ENCODE measurements at regions not wholly inside any gene's neighbourhood (a gene's known extent, or its start where the extent isn't known, plus 50 kb on each side); places are given as distances from the start of the nearest gene placed in this dataset.

GRCh38 chr2:76498360-76498759 lies 787.6 kb upstream of the GCFC2 start:
- H3K27me3 ChIP-seq (ENCODE audit: insufficient read depth, low read length, poor library complexity): no peaks in the 10 kb centered on the region

GRCh38 chr2:76491503-76491902 lies 780.8 kb upstream of the GCFC2 start:
- Histone ChIP-seq H4K20me1 (ENCODE audit: insufficient read depth, low read length) (no peaks in the 10 kb centered on the region), H3K27ac (ENCODE audit: low read length) (no peak overlapping the region), H3K36me3 (ENCODE audit: insufficient read depth, low read length) (no peaks in the 10 kb centered on the region), H3K9me3 (ENCODE audit: insufficient read depth, low read length, severe bottlenecking) (no peaks in the 10 kb centered on the region), H3K79me2 (ENCODE audit: insufficient read depth, low read length) (no peaks in the 10 kb centered on the region), H3K4me3 (ENCODE audit: low read depth in 1 of 2, low read length in 2 of 2) (no peak overlapping the region), H2AFZ (ENCODE audit: low read depth, low read length) (no peak overlapping the region), H3K4me2 (ENCODE audit: insufficient read depth, low read length) (no peak overlapping the region), H3K27me3 (ENCODE audit: insufficient read depth, low read length, poor library complexity) (no peaks in the 10 kb centered on the region), H3K4me1 (ENCODE audit: insufficient read depth, low read length) (no peaks in the 10 kb centered on the region), H3K9ac (ENCODE audit: low read depth, low read length) (no peak overlapping the region)
- ATAC-seq (ENCODE audit: insufficient read depth, low read depth) (no peak), DNase-seq (no peak)
- TF ChIP-seq, protein P1, sequence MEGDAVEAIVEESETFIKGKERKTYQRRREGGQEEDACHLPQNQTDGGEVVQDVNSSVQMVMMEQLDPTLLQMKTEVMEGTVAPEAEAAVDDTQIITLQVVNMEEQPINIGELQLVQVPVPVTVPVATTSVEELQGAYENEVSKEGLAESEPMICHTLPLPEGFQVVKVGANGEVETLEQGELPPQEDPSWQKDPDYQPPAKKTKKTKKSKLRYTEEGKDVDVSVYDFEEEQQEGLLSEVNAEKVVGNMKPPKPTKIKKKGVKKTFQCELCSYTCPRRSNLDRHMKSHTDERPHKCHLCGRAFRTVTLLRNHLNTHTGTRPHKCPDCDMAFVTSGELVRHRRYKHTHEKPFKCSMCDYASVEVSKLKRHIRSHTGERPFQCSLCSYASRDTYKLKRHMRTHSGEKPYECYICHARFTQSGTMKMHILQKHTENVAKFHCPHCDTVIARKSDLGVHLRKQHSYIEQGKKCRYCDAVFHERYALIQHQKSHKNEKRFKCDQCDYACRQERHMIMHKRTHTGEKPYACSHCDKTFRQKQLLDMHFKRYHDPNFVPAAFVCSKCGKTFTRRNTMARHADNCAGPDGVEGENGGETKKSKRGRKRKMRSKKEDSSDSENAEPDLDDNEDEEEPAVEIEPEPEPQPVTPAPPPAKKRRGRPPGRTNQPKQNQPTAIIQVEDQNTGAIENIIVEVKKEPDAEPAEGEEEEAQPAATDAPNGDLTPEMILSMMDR (IDR thresholded peaks at IDR 0.05; ENCODE audit: borderline replicate concordance, extremely low read depth, low read length, poor library complexity, severe bottlenecking): no peak
- TF ChIP-seq EZH2 (IDR thresholded peaks at IDR 0.05; ENCODE audit: borderline replicate concordance, low read depth, low read length, severe bottlenecking): no peak

More at GRCh38 chr2:76498360-76498759, 787.6 kb upstream of the GCFC2 start:
- H3K79me2 ChIP-seq (ENCODE audit: insufficient read depth, low read length): no peaks in the 10 kb centered on the region
- H3K4me1 ChIP-seq (ENCODE audit: insufficient read depth, low read length): no peaks in the 10 kb centered on the region
- H3K4me3 ChIP-seq (ENCODE audit: low read depth in 1 of 2, low read length in 2 of 2): no peak overlapping the region
- no peak overlapping the region for H3K27ac ChIP-seq (ENCODE audit: low read length)
- ATAC-seq (ENCODE audit: insufficient read depth, low read depth) (no peak), DNase-seq (no peak)
- no peaks in the 10 kb centered on the region for H3K9me3 ChIP-seq (ENCODE audit: insufficient read depth, low read length, severe bottlenecking)
- no peaks in the 10 kb centered on the region for H4K20me1 ChIP-seq (ENCODE audit: insufficient read depth, low read length)
- H3K9ac ChIP-seq (ENCODE audit: low read depth, low read length): no peak overlapping the region
- no peaks in the 10 kb centered on the region for H3K36me3 ChIP-seq (ENCODE audit: insufficient read depth, low read length)
- no peak overlapping the region for H2AFZ ChIP-seq (ENCODE audit: low read depth, low read length)
- no peak overlapping the region for H3K4me2 ChIP-seq (ENCODE audit: insufficient read depth, low read length)
- TF ChIP-seq, protein P1 (IDR thresholded peaks at IDR 0.05; ENCODE audit: borderline replicate concordance, extremely low read depth, low read length, poor library complexity, severe bottlenecking): no peak
- TF ChIP-seq EZH2 (IDR thresholded peaks at IDR 0.05; ENCODE audit: borderline replicate concordance, low read depth, low read length, severe bottlenecking): no peak

DNA sequence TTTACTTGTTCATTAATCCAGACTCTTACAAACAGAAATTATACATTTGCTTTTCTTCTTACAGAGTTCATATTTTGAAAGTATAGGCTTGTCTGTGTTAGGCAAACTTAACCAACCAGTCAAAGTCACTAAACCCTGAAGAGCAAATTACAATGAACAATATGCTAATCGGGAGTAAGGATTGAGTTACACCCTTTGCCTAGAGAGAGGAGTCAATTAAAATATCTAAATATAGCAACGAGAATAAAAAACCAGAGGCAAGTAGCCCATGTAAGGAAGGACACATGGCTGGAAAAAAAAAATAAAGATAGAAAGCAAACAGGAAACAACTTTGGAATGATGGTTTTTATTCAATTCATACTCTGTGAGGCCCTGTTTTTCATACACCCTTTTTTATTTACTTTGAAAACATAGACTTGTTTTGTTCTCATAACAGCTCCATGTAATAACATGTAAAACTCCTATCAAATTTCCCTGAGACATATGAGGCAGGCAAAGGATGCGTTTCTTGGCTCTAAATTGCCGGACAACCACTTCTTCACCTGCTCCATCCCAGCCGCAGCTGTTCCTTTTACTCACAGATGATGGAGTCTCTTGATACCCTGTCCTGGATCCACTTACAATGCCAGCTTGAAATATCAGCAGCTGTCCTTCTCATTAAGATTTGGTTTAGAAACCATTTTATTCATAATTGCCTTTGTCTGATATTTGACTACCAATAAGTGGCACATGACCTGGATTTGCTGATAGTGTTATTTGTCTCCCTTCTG lies 767.7 kb upstream of the GCFC2 start:
- ATAC-seq (ENCODE audit: insufficient read depth, low read depth): no peak
- DNase-seq: no peak
- H2AFZ ChIP-seq (ENCODE audit: low read depth, low read length): no peak overlapping the region

More for the DNA sequence above, 767.7 kb upstream of the GCFC2 start:
- H3K27ac ChIP-seq (ENCODE audit: low read length): no peak overlapping the region
- no peak for TF ChIP-seq EZH2 (IDR thresholded peaks at IDR 0.05; ENCODE audit: borderline replicate concordance, low read depth, low read length, severe bottlenecking)
- TF ChIP-seq, protein P1 (IDR thresholded peaks at IDR 0.05; ENCODE audit: borderline replicate concordance, extremely low read depth, low read length, poor library complexity, severe bottlenecking): no peak
- no peaks in the 10 kb centered on the region for H3K9me3 ChIP-seq (ENCODE audit: insufficient read depth, low read length, severe bottlenecking)
- no peak overlapping the region for H3K4me2 ChIP-seq (ENCODE audit: insufficient read depth, low read length)
- H3K4me3 ChIP-seq (ENCODE audit: low read depth in 1 of 2, low read length in 2 of 2): no peak overlapping the region
- H3K36me3 ChIP-seq (ENCODE audit: insufficient read depth, low read length): no peaks in the 10 kb centered on the region
- no peaks in the 10 kb centered on the region for H3K79me2 ChIP-seq (ENCODE audit: insufficient read depth, low read length)
- H4K20me1 ChIP-seq (ENCODE audit: insufficient read depth, low read length): no peaks in the 10 kb centered on the region
- H3K27me3 ChIP-seq (ENCODE audit: insufficient read depth, low read length, poor library complexity): no peaks in the 10 kb centered on the region
- no peak overlapping the region for H3K9ac ChIP-seq (ENCODE audit: low read depth, low read length)
- H3K4me1 ChIP-seq (ENCODE audit: insufficient read depth, low read length): no peaks in the 10 kb centered on the region
